Hematopoietic multipotent progenitor cell treated with erythropoietin and hydrocortisone succinate and interleukin-3 and kit ligand, for 17 days (in vitro differentiated cells): ENCODE measurements at regions not wholly inside any gene's neighbourhood (a gene's known extent, or its start where the extent isn't known, plus 50 kb on each side); places are given as distances from the start of the nearest gene placed in this dataset.

Experiments used
- DNase-seq: peaks from one replicate; pipeline ENCODE4 v3.0.0-alpha.2; 2015; ENCODE audit warnings: low spot score

DNA sequence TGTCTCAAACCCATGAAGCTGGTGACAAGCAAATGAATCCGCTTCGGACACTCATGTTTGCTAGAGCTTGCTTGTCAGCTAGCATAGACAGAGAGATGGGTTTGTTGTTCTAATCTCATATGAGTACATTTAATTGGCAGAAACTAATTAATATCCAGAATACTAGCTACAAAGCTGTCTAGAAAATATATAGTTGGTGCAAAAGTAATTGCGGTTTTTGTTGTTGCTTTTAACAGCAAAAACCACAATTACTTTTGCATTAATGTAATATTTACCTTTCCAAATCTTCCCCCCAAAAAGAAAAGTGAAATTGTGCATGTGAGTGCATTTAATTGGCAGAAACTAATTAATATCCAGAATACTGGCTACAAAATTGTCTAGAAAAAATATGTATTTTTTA, 1115.2 kb downstream of the TDRD15 start:
- no peak for DNase-seq

DNA sequence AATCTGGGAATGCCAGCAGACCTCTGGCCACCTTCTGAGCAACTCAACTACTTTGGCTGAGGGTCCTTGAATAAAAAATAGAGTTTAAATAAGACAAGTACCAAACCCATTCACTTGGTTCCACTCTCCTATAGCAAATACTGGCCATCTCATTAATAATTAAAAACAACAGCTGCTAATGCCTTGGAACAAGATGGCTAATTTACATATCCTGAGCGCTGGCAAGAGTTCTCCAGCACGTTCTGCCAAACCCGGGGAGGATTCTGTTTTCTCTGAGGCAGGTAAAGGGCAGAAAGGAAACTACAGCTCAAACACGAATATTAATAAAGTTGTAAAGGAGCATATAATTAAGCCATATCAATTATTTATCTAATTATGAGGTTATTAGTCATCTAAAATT, 1123.7 kb downstream of the TDRD15 start:
- no peak for DNase-seq

DNA sequence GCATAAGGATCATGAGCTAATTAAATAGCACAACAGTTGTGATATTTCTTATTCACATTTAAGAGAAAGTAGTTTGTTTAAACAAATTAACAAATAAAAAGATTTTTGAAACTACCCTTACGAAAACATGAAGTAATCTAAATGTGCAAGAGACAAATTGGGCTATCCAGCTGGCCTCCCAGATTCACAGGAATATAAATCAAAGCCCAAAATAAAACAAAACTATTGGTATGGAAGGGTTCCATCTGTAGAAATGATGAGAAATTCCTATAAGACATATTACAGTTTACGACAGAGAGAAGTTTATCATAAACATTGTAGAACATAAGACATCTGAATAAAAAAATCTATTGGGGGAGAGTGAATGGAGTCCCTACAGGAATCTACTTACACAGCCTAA, 1125.1 kb downstream of the TDRD15 start:
- DNase-seq: no peak

DNA sequence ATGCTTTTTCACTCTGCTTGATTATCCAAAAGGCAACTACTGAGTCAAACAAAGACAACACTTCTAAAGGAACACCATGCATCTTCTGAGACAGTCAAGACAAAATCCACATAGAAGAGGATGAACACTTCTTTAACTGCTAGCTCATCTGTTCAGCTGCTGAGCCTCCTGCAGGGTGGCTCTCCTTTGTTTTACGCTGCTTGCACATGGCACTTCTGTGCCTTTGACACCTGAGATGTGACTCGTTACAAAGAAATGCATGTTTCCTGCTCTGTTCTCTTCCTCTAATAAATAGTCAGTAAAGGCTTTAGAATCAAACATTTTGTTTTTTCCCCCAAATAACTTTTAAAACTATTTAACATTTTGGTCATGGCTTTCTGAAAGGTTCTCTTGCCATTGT, 1129.4 kb downstream of the TDRD15 start:
- DNase-seq: no peak

DNA sequence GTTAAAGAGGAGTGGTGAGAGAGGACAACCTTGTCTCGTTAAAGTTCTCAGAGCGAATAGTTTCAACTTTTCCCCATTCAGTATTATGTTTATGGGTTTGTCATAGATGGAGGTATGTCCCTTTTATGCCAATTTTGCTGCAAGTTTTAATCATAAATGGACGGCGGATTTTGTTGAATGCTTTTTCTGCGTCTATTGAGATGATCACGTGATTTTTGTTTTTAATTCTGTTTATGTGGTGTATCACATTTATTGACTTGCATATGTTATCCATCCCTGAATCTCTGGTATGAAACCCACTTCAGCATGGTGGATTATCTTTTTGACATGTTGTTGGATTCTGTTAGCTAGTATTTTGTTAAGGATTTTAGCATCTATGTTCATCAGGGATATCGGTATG, 1123.8 kb upstream of the KLHL29 start:
- no peak for DNase-seq

DNA sequence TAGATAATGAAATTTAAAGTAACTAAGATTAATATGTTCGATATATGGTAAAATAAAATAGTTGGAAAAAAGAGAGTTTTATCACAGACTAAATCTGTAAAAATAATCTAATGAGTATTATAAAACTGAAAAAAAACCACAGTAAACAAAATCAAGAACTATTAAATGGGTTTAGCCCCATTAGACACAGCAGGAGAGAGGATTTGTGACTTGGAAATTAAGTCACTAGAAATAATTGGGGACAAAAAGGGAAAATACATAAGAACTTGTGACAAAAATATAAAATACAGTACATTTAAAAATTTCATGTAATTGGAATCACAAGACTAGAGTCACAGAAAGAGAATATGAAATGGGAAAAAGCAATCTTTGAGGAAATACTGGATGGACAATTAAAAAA, 1114.6 kb upstream of the KLHL29 start:
- DNase-seq: no peak

DNA sequence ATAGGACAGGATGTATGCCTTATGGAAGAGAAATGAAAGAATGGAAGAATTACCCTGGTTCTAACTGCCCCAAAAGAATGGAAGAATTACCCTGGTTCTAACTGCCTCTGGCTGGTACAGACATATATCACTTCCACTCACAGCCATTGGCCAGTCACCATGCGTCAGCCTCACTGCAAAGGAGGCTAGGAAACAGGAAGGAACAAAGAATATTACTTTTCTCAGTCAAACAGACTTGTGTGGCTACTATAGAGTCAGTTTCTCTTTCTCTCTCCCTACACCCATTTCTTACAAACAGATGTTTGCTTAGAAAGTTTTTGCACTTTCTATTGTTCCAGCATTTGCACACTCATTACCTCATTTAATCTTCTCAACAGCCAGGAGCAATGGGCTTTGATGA, 1111.1 kb upstream of the KLHL29 start:
- DNase-seq: no peak

DNA sequence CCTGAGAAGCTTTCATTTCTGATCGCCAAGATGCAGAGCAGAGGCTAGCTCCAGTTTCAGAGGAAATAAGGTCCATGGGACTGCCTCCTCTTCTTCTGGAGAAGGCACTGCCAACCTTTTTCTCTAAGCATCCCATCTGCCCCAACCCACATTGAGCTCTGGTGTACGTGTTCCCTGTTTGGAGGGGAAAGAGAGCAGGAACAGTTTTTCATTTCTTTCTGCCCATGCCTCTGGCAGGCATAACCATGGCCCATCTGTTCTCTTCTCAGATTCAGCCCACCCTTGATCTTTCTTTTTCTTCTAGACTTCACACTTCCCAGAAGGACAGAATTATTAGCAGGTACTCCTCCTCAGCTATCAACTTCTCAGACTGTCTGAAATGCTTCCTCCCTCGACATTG, 1110.3 kb upstream of the KLHL29 start:
- DNase-seq: no peak

DNA sequence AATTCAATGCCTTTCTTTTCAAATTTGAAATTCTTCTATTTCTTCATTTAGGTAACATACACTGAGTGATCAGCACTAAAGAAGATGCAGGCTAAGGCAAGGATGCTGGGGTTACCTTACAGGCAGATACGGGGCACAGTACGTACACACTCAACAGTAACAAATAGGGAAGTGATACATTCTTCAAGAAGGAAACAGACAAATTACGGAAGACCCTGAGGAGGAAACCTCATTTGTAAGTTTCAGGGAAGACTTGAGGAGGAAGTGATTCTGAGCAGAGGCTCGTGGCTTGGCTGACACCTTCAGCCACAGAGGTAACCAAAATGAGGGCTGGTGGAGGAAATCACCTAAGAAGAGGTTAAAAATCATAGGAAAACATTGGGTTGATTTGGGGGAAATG, 1108.3 kb upstream of the KLHL29 start:
- no peak for DNase-seq

DNA sequence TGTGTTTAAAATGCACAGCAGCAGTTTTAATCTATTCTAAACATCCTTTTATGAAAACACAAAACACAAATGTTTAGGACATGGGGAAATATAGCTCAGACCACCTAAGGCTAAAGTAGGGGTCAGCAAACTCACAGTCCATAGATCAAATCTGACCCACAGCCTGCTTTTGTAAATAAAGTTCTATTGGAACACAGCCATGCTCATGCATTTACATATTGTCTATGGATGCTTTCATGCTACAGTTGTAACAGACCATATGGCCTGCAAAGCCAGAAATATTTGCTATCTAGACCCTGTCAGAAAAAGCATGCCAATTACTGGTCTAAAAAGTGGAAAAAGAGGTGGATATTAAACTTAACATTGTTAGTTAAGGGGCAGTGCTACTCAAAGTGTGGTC, 1105.4 kb upstream of the KLHL29 start:
- DNase-seq: no peak

DNA sequence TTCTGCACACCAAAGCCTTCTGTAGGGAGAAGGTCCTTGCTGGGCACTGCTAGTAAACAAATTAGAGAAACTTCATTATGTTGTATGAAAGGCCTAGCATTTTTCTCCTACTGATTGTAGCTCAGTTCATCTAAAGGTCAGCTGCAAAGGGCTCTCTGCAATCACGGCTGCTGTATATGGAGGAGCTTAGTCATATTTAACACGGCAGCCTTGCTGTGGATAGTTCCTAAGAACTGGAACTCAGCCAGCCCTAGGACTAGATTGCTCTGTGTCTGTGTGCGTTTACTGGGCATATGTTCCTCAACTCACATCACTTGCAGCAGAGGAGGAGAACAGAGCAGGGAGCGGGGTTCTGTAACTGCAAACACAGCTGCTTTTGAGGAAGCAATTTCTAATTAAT, 1103.9 kb upstream of the KLHL29 start:
- no peak for DNase-seq

DNA sequence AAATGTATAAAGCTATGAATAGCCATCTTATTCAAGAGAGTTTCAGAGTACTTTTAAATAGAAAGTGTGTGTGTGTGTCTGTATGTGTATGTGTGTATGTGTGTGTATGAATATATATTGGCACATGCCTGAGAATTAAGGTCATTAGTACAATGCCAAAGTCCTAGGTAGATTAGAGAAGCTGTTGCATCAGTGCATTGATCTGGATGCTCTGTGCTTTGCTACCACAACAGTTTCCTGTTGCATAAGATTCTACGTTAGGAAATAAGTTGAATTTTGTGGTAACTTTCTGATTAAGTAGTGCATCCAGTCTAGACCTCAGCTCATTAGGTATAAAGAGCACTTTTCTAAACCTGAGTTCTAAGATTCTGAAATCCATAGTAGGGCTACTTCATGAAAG, 1102.8 kb upstream of the KLHL29 start:
- DNase-seq: no peak

DNA sequence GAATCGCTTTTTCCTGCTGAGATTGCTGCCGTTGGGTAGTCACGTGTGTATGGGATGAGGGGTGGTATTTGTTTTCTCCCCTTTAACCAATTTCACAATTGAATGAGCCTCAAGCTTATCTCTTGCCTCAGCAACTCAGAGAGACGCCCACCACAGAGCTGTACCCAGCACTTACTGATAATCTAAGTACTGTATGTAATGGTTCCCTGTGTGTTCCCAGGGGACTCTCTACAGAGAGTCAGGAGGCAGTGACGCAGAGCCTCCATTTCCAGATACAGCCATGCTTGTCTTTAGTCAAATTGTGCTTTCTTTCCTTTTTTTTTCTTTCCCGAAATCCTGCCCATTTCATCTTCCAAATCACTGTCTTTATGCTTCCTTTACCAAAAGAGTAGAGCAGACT, 1102.1 kb upstream of the KLHL29 start:
- DNase-seq: no peak

DNA sequence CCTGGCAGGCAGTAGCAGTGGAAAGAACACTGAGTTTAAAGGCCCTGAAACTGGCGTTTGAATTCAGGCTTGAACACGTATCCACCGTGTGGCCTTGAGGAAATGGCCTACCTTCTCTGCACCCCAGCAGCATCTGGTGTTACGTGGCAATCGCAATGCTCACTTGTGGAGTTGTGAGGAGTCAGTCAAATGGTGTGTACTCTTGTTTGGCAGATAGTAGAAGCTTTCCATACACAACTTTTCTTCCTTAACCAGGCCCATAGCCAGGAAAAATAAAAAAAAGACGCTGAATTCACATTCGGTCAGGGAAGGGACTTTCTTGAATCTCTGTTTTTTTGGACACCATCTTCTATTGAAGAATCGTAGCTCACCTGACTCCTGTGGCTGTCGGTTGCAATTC, 1101.5 kb upstream of the KLHL29 start:
- no peak for DNase-seq

DNA sequence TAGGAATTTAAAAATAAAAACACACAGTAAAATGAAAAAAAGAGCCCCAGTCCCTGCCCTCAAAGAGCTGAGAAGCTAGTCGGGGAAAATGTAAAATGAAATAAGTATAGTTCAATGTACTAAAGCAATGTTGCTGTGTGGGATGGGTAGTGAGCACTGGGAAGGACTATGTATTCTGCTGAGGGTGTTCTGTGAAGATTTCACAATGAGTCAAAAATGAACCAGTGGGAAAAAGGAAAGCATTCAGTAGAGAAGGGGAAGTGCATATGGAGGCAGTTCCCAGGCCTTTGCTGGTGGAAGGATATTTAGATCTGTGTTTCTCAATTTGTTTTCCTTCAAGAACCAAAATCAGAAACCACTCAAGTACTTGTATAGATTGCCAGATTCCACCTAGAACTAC, 1094.7 kb upstream of the KLHL29 start:
- no peak for DNase-seq

DNA sequence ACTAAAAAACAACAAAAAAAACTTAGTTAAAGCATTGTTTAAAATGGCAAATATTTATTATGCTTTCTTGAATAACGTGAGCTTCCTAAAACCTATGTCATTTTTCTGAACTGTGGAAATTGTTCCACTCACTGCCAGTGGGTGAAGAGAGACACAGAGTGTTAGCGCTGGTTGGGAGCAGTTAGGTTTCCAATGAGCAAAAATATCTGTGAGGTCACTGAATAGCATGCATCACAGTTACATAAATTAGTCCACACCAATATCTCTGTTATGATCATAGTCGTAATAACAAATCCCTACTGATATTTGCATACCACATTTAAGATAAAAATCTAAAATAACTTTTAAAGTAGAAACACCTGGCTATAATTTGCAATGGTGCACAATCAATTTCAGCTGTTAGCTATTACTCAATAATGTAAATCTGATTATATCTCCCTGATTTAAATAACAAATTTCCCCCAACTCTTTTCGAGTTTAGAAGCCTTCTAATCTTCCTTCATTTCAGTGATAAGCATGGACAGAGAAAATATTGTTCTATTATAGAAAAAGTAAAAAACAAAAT, 1094.0 kb upstream of the KLHL29 start:
- no peak for DNase-seq

DNA sequence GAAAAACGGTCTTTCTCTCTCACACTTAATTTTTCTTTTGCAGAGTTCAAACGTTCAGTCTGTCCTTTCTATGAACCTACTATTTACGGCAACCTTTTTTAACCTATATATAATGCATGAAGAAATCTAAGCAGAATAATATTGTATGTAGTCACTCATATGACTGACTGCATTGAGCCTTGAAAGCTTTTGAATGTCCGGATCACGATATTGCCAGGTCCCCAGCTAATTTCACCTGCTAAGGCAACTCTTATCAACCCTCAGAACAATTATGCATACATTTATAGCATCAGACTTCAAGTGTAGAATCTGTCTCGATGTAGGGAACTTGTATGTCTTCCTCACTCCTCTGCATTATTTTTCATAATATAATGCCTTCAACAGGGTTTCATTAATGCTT, 1083.8 kb upstream of the KLHL29 start:
- no peak for DNase-seq

DNA sequence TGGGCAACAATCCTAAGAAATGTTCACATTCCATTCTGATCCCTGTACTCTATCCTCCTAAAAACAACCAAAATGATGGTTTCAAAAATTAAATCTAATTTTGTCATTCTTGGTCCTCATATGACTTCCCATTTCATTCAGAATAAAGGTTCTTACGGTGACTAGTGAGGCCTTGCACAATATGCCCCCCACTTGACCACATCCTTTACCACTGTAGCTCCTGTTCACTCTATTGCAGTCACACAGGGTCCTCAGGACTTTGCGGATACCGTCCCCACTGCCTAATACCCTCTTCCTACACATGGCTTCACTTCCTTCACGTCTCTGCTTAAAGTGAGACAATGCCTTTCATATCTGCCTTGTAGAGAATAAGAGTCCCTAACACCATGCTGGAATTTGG, 1058.7 kb upstream of the KLHL29 start:
- no peak for DNase-seq

DNA sequence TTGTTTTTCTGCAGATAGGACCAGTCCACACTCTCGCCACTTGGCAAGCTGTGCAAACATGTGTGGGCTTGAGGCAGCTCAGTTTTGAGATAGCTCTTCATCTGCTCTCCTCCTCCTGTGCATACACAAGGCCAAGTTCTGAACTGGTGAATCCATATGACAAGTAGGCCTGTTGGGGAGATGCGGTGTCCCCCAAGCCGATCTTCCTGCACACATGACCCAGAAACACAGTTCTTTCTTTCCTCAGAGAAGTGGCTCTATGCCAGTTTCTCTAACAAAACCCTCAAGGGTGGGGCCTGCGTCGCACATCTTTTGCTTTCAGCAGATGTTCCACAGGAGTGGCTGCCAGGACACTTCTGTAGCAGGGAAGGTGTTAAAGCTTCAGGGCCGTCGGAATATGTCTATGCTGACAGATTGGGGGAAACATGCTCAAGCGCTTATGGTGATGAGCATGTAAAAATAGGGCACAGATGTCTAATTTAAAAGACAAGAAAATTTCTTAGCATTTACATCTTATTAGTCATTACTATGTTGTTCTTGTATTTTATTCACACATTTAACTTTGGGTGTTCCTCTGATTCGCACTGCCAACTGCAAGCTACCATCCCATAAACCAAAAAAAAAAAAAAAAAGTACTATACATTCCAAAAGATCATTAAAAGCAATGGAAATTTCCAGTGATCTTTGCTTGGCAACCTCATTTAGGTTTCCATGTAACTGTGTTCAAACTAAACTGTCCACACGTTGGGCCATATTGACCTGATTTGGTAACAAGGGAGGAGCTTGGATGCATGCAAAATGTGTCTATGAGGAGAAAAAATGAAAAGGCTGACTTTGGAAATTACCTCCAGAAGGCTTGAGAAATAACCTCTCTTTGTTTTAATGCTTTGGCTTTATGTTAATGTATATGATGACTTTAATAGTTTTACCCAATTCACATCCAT, 1055.5 kb upstream of the KLHL29 start:
- DNase-seq: no peak

DNA sequence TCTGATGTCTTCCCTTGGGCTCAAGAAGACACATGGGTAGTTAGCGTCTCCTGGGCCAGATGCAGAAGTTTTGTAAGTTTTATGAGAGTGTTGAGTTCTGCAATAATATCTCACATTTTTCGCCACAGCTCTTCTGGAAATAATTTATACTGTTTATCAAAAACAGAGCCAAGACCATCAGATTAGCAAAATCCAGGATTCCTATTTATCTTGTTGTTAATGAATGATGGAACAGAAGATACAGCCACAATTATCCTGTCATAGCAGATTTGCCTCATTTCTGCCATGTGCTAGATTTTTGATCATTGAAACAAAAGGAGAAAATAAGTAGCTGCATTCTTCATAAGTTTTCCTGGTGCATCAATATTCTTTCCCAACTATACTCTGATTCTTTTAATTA, 1048.6 kb upstream of the KLHL29 start:
- no peak for DNase-seq

DNA sequence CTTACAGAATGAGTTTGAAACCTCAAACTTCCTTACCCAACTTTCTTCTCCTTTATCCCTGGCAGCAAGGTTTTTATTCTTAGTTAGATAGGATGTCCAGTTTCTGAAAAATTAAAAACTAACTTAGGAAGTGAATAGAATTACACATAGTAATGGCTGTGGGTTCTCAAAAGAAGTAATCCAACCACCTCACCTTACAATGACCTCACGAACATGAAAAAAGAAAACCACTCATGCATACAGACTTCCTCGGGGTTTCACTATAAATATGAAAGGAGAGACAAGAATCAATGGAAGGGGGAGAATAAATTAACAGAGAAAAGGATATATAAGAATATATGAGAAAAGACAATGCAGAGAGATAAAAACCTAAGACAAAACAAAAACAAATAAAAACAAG, 1044.3 kb upstream of the KLHL29 start:
- no peak for DNase-seq

DNA sequence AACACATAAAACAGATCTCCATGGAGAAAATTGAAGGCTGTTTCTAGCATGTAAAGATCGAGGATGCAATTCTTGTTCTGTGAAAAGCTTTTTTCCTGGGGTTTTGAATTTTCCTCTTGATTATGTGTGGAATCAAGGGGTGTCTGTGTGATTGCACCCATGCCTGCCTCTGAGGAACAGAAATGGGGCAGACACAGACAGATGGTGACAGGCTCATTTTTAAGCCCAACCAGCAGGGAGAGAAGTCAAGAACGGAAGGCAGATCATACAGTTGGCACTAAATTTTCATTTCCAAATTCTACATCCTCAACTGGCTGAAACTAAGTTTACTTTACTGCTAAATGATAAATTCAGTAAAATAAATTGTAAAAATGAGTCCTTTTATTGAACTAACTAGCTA, 1037.7 kb upstream of the KLHL29 start:
- no peak for DNase-seq

DNA sequence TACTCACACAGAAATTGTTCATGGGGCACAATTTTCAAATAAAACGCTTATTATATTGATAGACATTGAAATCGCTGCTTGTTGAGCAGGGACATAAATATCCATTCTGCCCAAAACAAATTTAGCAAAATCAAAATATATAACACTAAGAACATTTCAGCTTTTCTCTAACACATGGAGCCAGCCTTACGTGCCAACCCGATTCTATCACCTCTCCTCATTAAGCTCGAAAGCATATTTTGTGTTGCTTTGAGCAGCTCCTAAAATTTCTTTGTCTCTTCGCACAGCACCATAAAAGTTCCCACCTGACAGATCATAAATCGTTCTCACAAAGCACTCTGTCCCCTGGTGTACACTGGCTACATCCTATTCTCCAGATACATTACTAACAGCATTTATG, 1034.4 kb upstream of the KLHL29 start:
- no peak for DNase-seq

DNA sequence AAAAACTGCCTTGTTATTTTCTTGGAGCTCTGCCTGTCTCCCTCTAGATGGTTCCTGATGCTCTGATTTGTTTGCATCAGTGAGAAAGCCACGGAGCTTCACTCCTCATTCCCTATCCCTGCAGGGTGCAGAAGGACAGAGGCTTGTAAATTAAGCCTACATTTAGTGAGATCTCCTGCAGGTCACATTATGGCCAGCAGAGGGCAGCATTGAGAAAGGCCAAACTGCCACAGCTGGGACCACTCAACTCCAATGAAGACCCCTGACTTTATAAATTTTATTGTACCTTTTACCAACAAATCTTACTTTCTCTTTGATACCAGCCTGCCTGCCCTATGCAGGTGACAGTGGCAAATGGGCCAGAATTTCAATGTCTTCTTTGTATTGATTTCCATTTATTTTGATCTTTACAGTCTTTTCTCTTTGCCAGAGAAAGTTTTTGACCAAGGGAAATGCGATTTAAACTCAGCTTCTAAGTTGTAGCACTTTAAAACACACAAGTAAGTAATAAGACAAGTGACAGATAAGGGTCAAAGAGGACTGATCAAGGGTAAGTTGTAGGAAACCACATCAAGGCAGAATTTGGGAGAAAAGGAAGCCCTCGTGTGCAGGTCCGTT, 1029.1 kb upstream of the KLHL29 start:
- peak; percentile 46 for DNase-seq
